Tibial artery (tissue), 4 donors: ENCODE measurements at regions not wholly inside any gene's neighbourhood (a gene's known extent, or its start where the extent isn't known, plus 50 kb on each side); places are given as distances from the start of the nearest gene placed in this dataset.
"Not testable (repeated sequence)": the region's sequence is repeated elsewhere in the genome, so short reads cannot be mapped to it uniquely, and the experiment has no call there.

Source experiments
- DNase-seq, 2 donors: peaks; one replicate each; pipeline ENCODE4 v3.0.0-alpha.2; 2019
- H3K27ac ChIP-seq, 2 donors: fragments of 200-600 bp; sonication (generic) in 1 of 2; 1 replicate in 1 of 2; 2 replicates in 1 of 2; pipeline ENCODE4 v1.5.1; 2018 to 2019; ENCODE audit warnings: mild to moderate bottlenecking in 1 of 2
- H3K27me3 ChIP-seq, 2 donors: fragments of 200-600 bp; sonication (generic) in 1 of 2; one replicate each; pipeline versions ENCODE4 v1.5.1 to v1.6.0; 2016 to 2019
- H3K36me3 ChIP-seq, 3 donors: fragments of 200-600 bp; sonication (generic) in 2 of 3; one replicate each; pipeline ENCODE4 v1.5.1; 2016 to 2019; ENCODE audit warnings: mild to moderate bottlenecking in 2 of 3
- H3K4me1 ChIP-seq, 4 donors: fragments of 200-600 bp; sonication (generic) in 2 of 4; 1 replicate in 3 of 4; 2 replicates in 1 of 4; pipeline ENCODE4 v1.5.1; 2016 to 2019
- H3K4me3 ChIP-seq, 2 donors: fragments of 200-600 bp; sonication (generic) in 1 of 2; 1 replicate in 1 of 2; 2 replicates in 1 of 2; pipeline ENCODE4 v1.5.1; 2018 to 2019; ENCODE audit warnings: mild to moderate bottlenecking in 2 of 2
- H3K9me3 ChIP-seq, 3 donors: fragments of 200-600 bp; sonication (generic) in 1 of 3; one replicate each; pipeline ENCODE4 v1.5.1; 2016 to 2019
- intact Hi-C: fragments of 100-400 bp; cut with DNase I; formaldehyde crosslinking; loops from one replicate; pipeline ENCODE4 v1.15.0; 2023; ENCODE audit warnings: low total_unique reads
- TF ChIP-seq, protein P1 (sequence below), 2 experiments: fragments of 200-600 bp in 1 of 2; fragments of 450-650 bp in 1 of 2; IDR thresholded peaks; one replicate each; pipeline ENCODE4 v1.5.1; 2017 to 2019; ENCODE audit warnings: antibody characterized with exemption in 2 of 2, mild to moderate bottlenecking in 1 of 2, moderate library complexity in 1 of 2

DNA sequence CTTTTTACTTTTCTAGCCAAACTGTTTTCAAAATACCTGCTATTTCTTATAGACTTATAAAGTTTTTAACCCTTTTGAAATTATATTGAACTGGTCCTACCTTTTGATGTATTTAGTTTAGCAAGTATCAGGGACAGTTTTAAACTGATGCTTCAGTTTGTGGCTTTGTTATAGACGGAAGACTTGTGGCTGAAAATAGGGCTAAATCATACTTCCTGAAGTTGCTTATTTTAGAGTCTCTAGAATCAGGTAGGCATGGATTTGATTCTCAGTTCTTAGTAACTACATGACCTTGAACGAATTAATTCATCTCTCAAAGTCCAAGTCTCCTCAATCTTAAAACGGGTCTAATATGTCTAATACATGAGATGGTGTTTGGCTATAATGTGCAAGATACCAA lies 322.8 kb downstream of the RAP2B start:
- TF ChIP-seq, protein P1, sequence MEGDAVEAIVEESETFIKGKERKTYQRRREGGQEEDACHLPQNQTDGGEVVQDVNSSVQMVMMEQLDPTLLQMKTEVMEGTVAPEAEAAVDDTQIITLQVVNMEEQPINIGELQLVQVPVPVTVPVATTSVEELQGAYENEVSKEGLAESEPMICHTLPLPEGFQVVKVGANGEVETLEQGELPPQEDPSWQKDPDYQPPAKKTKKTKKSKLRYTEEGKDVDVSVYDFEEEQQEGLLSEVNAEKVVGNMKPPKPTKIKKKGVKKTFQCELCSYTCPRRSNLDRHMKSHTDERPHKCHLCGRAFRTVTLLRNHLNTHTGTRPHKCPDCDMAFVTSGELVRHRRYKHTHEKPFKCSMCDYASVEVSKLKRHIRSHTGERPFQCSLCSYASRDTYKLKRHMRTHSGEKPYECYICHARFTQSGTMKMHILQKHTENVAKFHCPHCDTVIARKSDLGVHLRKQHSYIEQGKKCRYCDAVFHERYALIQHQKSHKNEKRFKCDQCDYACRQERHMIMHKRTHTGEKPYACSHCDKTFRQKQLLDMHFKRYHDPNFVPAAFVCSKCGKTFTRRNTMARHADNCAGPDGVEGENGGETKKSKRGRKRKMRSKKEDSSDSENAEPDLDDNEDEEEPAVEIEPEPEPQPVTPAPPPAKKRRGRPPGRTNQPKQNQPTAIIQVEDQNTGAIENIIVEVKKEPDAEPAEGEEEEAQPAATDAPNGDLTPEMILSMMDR (IDR thresholded peaks at IDR 0.05), result no peak
- H3K27me3 ChIP-seq, result no peaks in the 10 kb centered on the region
- H3K36me3 ChIP-seq, result no peaks in the 10 kb centered on the region
- no peak overlapping the region for H3K27ac ChIP-seq
- no peaks in the 10 kb centered on the region for H3K9me3 ChIP-seq
- H3K4me1 ChIP-seq, result no peaks in the 10 kb centered on the region
- intact Hi-C loops, result no loop called here
- H3K4me3 ChIP-seq, result no peak overlapping the region
- DNase-seq, result no peak

- TF ChIP-seq, protein P1 (IDR thresholded peaks at IDR 0.05), result no peak
- Histone ChIP-seq H3K27me3 (no peaks in the 10 kb centered on the region), H3K36me3 (no peaks in the 10 kb centered on the region), H3K4me3 (no peak overlapping the region), H3K4me1 (no peaks in the 10 kb centered on the region), H3K9me3 (no peaks in the 10 kb centered on the region), H3K27ac (no peak overlapping the region)
- intact Hi-C loops, result no loop called here
- DNase-seq, result no peak
These were observed 333.4 kb downstream of the RAP2B start for GRCh38 chr3:153495422-153495821.

- no peaks in the 10 kb centered on the region for H3K27me3 ChIP-seq
- TF ChIP-seq, protein P1 (IDR thresholded peaks at IDR 0.05), result no peak
- no peaks in the 10 kb centered on the region for H3K4me1 ChIP-seq
- no peak overlapping the region for H3K27ac ChIP-seq
- H3K36me3 ChIP-seq, result no peaks in the 10 kb centered on the region
- DNase-seq, result no peak
- no peak overlapping the region for H3K4me3 ChIP-seq
- H3K9me3 ChIP-seq, result no peaks in the 10 kb centered on the region
- intact Hi-C loops, result no loop called here
These were observed 340.7 kb downstream of the RAP2B start for GRCh38 chr3:153502682-153503081.

- Histone ChIP-seq H3K36me3 (no peaks in the 10 kb centered on the region), H3K27me3 (no peaks in the 10 kb centered on the region), H3K27ac (no peak overlapping the region), H3K4me1 (no peaks in the 10 kb centered on the region), H3K9me3 (no peaks in the 10 kb centered on the region), H3K4me3 (no peak overlapping the region)
- intact Hi-C loops, result no loop called here
- TF ChIP-seq, protein P1 (IDR thresholded peaks at IDR 0.05), result no peak
- no peak for DNase-seq
These were observed 341.8 kb downstream of the RAP2B start for GRCh38 chr3:153503873-153504272.

- H3K4me1 ChIP-seq, DNase-seq, H3K4me3 ChIP-seq, H3K27me3 ChIP-seq, H3K9me3 ChIP-seq, intact Hi-C loops, H3K36me3 ChIP-seq, H3K27ac ChIP-seq: not testable (repeated sequence)
These were observed 344.2 kb downstream of the RAP2B start for GRCh38 chr3:153506205-153506604.

- intact Hi-C loops, H3K27me3 ChIP-seq, H3K4me1 ChIP-seq, H3K36me3 ChIP-seq, DNase-seq, H3K4me3 ChIP-seq, H3K9me3 ChIP-seq, H3K27ac ChIP-seq: not testable (repeated sequence)
These were observed 344.7 kb downstream of the RAP2B start for GRCh38 chr3:153506686-153507085.

DNA sequence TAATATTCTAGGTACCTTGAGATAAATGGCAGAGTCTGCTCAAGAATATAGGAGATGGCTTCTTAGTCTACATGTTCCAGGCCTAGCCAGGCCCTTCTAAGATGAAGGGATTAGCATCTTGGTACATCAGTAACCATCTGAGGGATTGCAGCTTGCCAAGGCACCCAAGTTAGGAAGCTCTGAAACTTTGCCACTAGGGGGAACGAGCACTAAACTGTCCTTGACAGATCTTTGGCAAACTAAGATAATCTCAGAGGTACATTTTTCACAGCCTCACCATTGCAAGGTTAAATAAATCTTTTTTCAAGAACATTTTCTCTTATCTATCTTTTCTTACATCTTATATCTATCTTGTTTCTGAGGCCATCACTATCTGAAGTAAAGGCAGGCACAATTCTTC lies 351.2 kb downstream of the RAP2B start:
- Histone ChIP-seq H3K36me3 (no peaks in the 10 kb centered on the region), H3K27ac (no peak overlapping the region), H3K4me1 (no peaks in the 10 kb centered on the region), H3K9me3 (no peaks in the 10 kb centered on the region), H3K4me3 (no peak overlapping the region), H3K27me3 (no peaks in the 10 kb centered on the region)
- intact Hi-C loops, result no loop called here
- no peak for DNase-seq
- TF ChIP-seq, protein P1 (IDR thresholded peaks at IDR 0.05), result no peak
